Trophoblast cell (in vitro differentiated cells and primary cell): ENCODE measurements at regions not wholly inside any gene's neighbourhood (a gene's known extent, or its start where the extent isn't known, plus 50 kb on each side); places are given as distances from the start of the nearest gene placed in this dataset.

Experiments used
- DNase-seq, 2 donors: peaks; one replicate each; pipeline ENCODE4 v3.0.0-alpha.2; 2016
- H2AFZ ChIP-seq: 2 replicates; pipeline ENCODE4 v1.6.1; 2013; ENCODE audit warnings: low read length, moderate library complexity, mild to moderate bottlenecking; ENCODE audit not compliant: insufficient read depth, poor library complexity
- H2AK5ac ChIP-seq: 2 replicates; pipeline ENCODE4 v1.6.1; 2013; ENCODE audit warnings: mild to moderate bottlenecking, low read length
- H2BK120ac ChIP-seq: 2 replicates; pipeline ENCODE4 v1.6.1; 2013; ENCODE audit warnings: low read length, mild to moderate bottlenecking, moderate library complexity; ENCODE audit not compliant: insufficient read depth, poor library complexity
- H2BK12ac ChIP-seq: 2 replicates; pipeline ENCODE4 v1.6.1; 2013; ENCODE audit warnings: mild to moderate bottlenecking, low read length, moderate library complexity
- H2BK5ac ChIP-seq: 2 replicates; pipeline ENCODE4 v1.6.1; 2013; ENCODE audit warnings: low read length, low read depth, moderate library complexity, mild to moderate bottlenecking; ENCODE audit not compliant: poor library complexity
- H3K14ac ChIP-seq: 2 replicates; pipeline ENCODE4 v1.6.1; 2013; ENCODE audit warnings: mild to moderate bottlenecking, low read length
- H3K18ac ChIP-seq: 2 replicates; pipeline ENCODE4 v1.6.1; 2013; ENCODE audit warnings: mild to moderate bottlenecking, low read length
- H3K23ac ChIP-seq: 2 replicates; pipeline ENCODE4 v1.6.1; 2013; ENCODE audit warnings: low read length
- H3K27ac ChIP-seq: 2 replicates; pipeline ENCODE4 v1.5.1; 2013; ENCODE audit warnings: low read depth, mild to moderate bottlenecking, inconsistent platforms, low read length, moderate library complexity
- H3K27me3 ChIP-seq: 2 replicates; pipeline ENCODE4 v1.6.1; 2013; ENCODE audit warnings: inconsistent platforms, mild to moderate bottlenecking, low read length, moderate library complexity; ENCODE audit not compliant: insufficient read depth
- H3K36me3 ChIP-seq, 2 experiments: 1 replicate in 1 of 2; 2 replicates in 1 of 2; pipeline ENCODE4 v1.6.1; 2013; ENCODE audit warnings: low read length in 2 of 2, mild to moderate bottlenecking in 2 of 2, moderate library complexity in 1 of 2; ENCODE audit not compliant: insufficient read depth in 2 of 2, control insufficient read depth in 1 of 2
- H3K4ac ChIP-seq: 2 replicates; pipeline ENCODE4 v1.6.1; 2013; ENCODE audit warnings: low read depth, mild to moderate bottlenecking, low read length, moderate library complexity
- H3K4me1 ChIP-seq, 2 experiments: 1 replicate in 1 of 2; 2 replicates in 1 of 2; pipeline ENCODE4 v1.6.1; 2013; ENCODE audit warnings: low read length in 2 of 2, mild to moderate bottlenecking in 2 of 2, moderate library complexity in 1 of 2; ENCODE audit not compliant: insufficient read depth in 2 of 2, control insufficient read depth in 1 of 2
- H3K4me2 ChIP-seq: 2 replicates; pipeline ENCODE4 v1.6.1; 2013; ENCODE audit warnings: inconsistent platforms, mild to moderate bottlenecking, low read length, moderate library complexity
- H3K4me3 ChIP-seq: 2 replicates; pipeline ENCODE4 v1.5.1; 2013; ENCODE audit warnings: mild to moderate bottlenecking, low read depth, low read length, inconsistent platforms
- H3K79me1 ChIP-seq: one replicate; pipeline ENCODE4 v1.6.1; 2013; ENCODE audit warnings: low read length
- H3K79me2 ChIP-seq: 2 replicates; pipeline ENCODE4 v1.6.1; 2013; ENCODE audit warnings: low read length, mild to moderate bottlenecking; ENCODE audit not compliant: control insufficient read depth, insufficient read depth, poor library complexity
- H3K9ac ChIP-seq: 2 replicates; pipeline ENCODE4 v1.6.1; 2013; ENCODE audit warnings: mild to moderate bottlenecking, low read length
- H3K9me3 ChIP-seq: 2 replicates; pipeline ENCODE4 v1.6.1; 2013; ENCODE audit warnings: low read depth, mild to moderate bottlenecking, control low read depth, inconsistent platforms, low read length; ENCODE audit not compliant: insufficient read depth
- H4K12ac ChIP-seq: 2 replicates; pipeline ENCODE4 v1.6.1; 2013; ENCODE audit warnings: low read depth, mild to moderate bottlenecking, low read length, moderate library complexity
- H4K8ac ChIP-seq: 2 replicates; pipeline ENCODE4 v1.6.1; 2013; ENCODE audit warnings: low read depth, mild to moderate bottlenecking, low read length, moderate library complexity
- H4K91ac ChIP-seq: one replicate; pipeline ENCODE4 v1.6.1; 2013; ENCODE audit warnings: low read depth, mild to moderate bottlenecking, low read length, moderate library complexity
- WGBS: extraction: QIAGEN DNeasy Blood & Tissue Kit; methylation state at CpG from one replicate; pipeline ENCODE4 v1.1.7; 2013; ENCODE audit warnings: missing lambda C conversion rate; ENCODE audit not compliant: insufficient read length, insufficient coverage; ENCODE audit errors: extremely low coverage; 5-methylcytosine and 5-hydroxymethylcytosine counted together

DNA sequence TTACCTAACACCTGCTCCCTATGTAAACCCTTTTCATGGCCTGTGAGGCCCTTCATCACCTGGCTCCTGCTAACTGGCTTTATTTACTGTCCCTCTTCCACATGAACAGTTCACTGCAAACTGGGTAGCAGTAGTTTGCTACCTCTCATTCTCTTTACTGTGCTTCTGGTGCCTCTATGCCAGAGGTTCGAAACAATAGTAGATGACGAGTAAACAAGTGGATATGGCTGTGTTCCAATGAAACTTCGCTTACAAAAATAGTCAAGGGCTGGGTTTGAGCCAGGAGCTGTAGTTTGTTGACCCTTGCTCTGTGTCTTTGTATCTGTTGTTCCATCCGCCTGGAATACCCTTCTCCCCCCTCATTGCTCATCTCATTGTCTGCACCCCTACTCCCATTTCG is 233.6 kb upstream of the RMST start:
- no peaks in the 10 kb centered on the region for H3K27me3 ChIP-seq
- no peak overlapping the region for H2BK5ac ChIP-seq
- no peak overlapping the region for H2BK12ac ChIP-seq
- H3K9me3 ChIP-seq = no peaks in the 10 kb centered on the region
- no peak overlapping the region for H3K4me3 ChIP-seq
- WGBS = no CpG with 5 or more reads among the region's 5 CpGs
- H3K18ac ChIP-seq = no peak overlapping the region
- H4K91ac ChIP-seq = no peak overlapping the region
- H3K79me1 ChIP-seq = no peaks in the 10 kb centered on the region
- no peak overlapping the region for H3K4me2 ChIP-seq
- no peak overlapping the region for H4K8ac ChIP-seq
- H2AK5ac ChIP-seq = no peak overlapping the region
- H2BK120ac ChIP-seq = no peak overlapping the region
- no peak overlapping the region for H2AFZ ChIP-seq
- no peak overlapping the region for H3K4ac ChIP-seq
- DNase-seq = no peak
- no peaks in the 10 kb centered on the region for H3K4me1 ChIP-seq
- no peaks in the 10 kb centered on the region for H3K36me3 ChIP-seq
- no peak overlapping the region for H3K9ac ChIP-seq
- no peaks in the 10 kb centered on the region for H3K79me2 ChIP-seq
- no peak overlapping the region for H3K14ac ChIP-seq
- no peak overlapping the region for H4K12ac ChIP-seq
- no peak overlapping the region for H3K23ac ChIP-seq
- no peak overlapping the region for H3K27ac ChIP-seq

GRCh38 chr12:97235102-97235501 is 227.5 kb upstream of the RMST start:
- H3K27ac ChIP-seq = no peak overlapping the region
- H3K36me3 ChIP-seq = no peaks in the 10 kb centered on the region
- H4K91ac ChIP-seq = no peak overlapping the region
- H2BK12ac ChIP-seq = no peak overlapping the region
- WGBS = no CpG with 5 or more reads among the region's 10 CpGs
- H3K4ac ChIP-seq = no peak overlapping the region
- no peak overlapping the region for H4K12ac ChIP-seq
- no peak overlapping the region for H3K23ac ChIP-seq
- no peaks in the 10 kb centered on the region for H3K27me3 ChIP-seq
- H3K9me3 ChIP-seq = no peaks in the 10 kb centered on the region
- H3K18ac ChIP-seq = no peak overlapping the region
- H3K79me2 ChIP-seq = no peaks in the 10 kb centered on the region
- H2BK5ac ChIP-seq = no peak overlapping the region
- no peaks in the 10 kb centered on the region for H3K79me1 ChIP-seq
- no peak for DNase-seq
- no peak overlapping the region for H2AFZ ChIP-seq
- H3K4me2 ChIP-seq = no peak overlapping the region
- no peaks in the 10 kb centered on the region for H3K4me1 ChIP-seq
- no peak overlapping the region for H3K9ac ChIP-seq
- H4K8ac ChIP-seq = no peak overlapping the region
- H2AK5ac ChIP-seq = no peak overlapping the region
- H3K14ac ChIP-seq = no peak overlapping the region
- H2BK120ac ChIP-seq = no peak overlapping the region
- H3K4me3 ChIP-seq = no peak overlapping the region

- Histone ChIP-seq H2AFZ (no peak overlapping the region), H3K4me2 (no peak overlapping the region), H4K91ac (no peak overlapping the region), H3K36me3 (no peaks in the 10 kb centered on the region), H3K14ac (no peak overlapping the region), H2BK12ac (no peak overlapping the region), H3K27me3 (no peaks in the 10 kb centered on the region), H2AK5ac (no peak overlapping the region), H3K4me3 (no peak overlapping the region), H3K23ac (no peak overlapping the region), H2BK5ac (no peak overlapping the region), H2BK120ac (no peak overlapping the region), H3K18ac (no peak overlapping the region), H3K4ac (no peak overlapping the region), H4K8ac (no peak overlapping the region), H3K9ac (no peak overlapping the region), H3K27ac (no peak overlapping the region), H3K9me3 (no peaks in the 10 kb centered on the region), H3K79me2 (no peaks in the 10 kb centered on the region), H4K12ac (no peak overlapping the region), H3K4me1 (no peaks in the 10 kb centered on the region), H3K79me1 (no peaks in the 10 kb centered on the region)
- DNase-seq = no peak
- WGBS = no CpG with 5 or more reads among the region's 4 CpGs
Observed at GRCh38 chr12:97246368-97246767, 216.2 kb upstream of the RMST start.

GRCh38 chr12:97250483-97250882 is 212.1 kb upstream of the RMST start:
- no peak overlapping the region for H3K18ac ChIP-seq
- H3K79me1 ChIP-seq = no peaks in the 10 kb centered on the region
- H2BK120ac ChIP-seq = no peak overlapping the region
- no peak overlapping the region for H4K91ac ChIP-seq
- no peaks in the 10 kb centered on the region for H3K9me3 ChIP-seq
- no peak overlapping the region for H3K4me2 ChIP-seq
- H3K27me3 ChIP-seq = no peaks in the 10 kb centered on the region
- H3K4me1 ChIP-seq = no peaks in the 10 kb centered on the region
- H3K36me3 ChIP-seq = no peaks in the 10 kb centered on the region
- no peaks in the 10 kb centered on the region for H3K79me2 ChIP-seq
- H3K27ac ChIP-seq = no peak overlapping the region
- H2BK12ac ChIP-seq = no peak overlapping the region
- WGBS = no CpG with 5 or more reads among the region's 4 CpGs
- DNase-seq = no peak
- H3K4ac ChIP-seq = no peak overlapping the region
- H2BK5ac ChIP-seq = no peak overlapping the region
- H3K14ac ChIP-seq = no peak overlapping the region
- no peak overlapping the region for H2AFZ ChIP-seq
- H3K9ac ChIP-seq = no peak overlapping the region
- H2AK5ac ChIP-seq = no peak overlapping the region
- no peak overlapping the region for H3K23ac ChIP-seq
- no peak overlapping the region for H4K12ac ChIP-seq
- H4K8ac ChIP-seq = no peak overlapping the region
- no peak overlapping the region for H3K4me3 ChIP-seq
